ENCODE measurements at regions not wholly inside any gene's neighbourhood (a gene's known extent, or its start where the extent isn't known, plus 50 kb on each side); places are given as distances from the start of the nearest gene placed in this dataset.

- Histone ChIP-seq H3K4me1 (ENCODE audit: insufficient read depth, low read length) (no peaks in the 10 kb centered on the region), H3K36me3 (ENCODE audit: insufficient read depth, low read length) (no peaks in the 10 kb centered on the region), H3K27ac (ENCODE audit: low read depth, low read length) (no peak overlapping the region), H3K9ac (ENCODE audit: low read depth, low read length) (no peak overlapping the region), H3K9me3 (ENCODE audit: insufficient read depth, low read depth, low read length) (no peaks in the 10 kb centered on the region), H3K27me3 (ENCODE audit: insufficient read depth, low read length) (no peaks in the 10 kb centered on the region), H3K4me3 (ENCODE audit: low read length) (no peak overlapping the region)
- 97% methylated on average over 3 of the region's 3 CpGs for WGBS
Measured at GRCh38 chr16:80055831-80056230, 455.3 kb upstream of the MAF start.

GRCh38 chr16:80054647-80055046, 454.1 kb upstream of the MAF start:
- no peaks in the 10 kb centered on the region for H3K36me3 ChIP-seq (ENCODE audit: insufficient read depth, low read length)
- H3K4me1 ChIP-seq (ENCODE audit: insufficient read depth, low read length) = no peaks in the 10 kb centered on the region
- H3K9ac ChIP-seq (ENCODE audit: low read depth, low read length) = no peak overlapping the region
- H3K27me3 ChIP-seq (ENCODE audit: insufficient read depth, low read length) = no peaks in the 10 kb centered on the region
- H3K9me3 ChIP-seq (ENCODE audit: insufficient read depth, low read depth, low read length) = no peaks in the 10 kb centered on the region
- H3K4me3 ChIP-seq (ENCODE audit: low read length) = no peak overlapping the region
- no peak overlapping the region for H3K27ac ChIP-seq (ENCODE audit: low read depth, low read length)
- WGBS = 95% methylated on average over 2 of the region's 2 CpGs

- H3K27me3 ChIP-seq (ENCODE audit: insufficient read depth, low read length) = no peaks in the 10 kb centered on the region
- H3K4me1 ChIP-seq (ENCODE audit: insufficient read depth, low read length) = peaks cover 2% of the 10 kb centered on the region; the same call in 1 of the 2 replicates
- 88% methylated on average over 9 of the region's 9 CpGs for WGBS
- no peak overlapping the region for H3K9ac ChIP-seq (ENCODE audit: low read depth, low read length)
- no peak overlapping the region for H3K27ac ChIP-seq (ENCODE audit: low read depth, low read length)
- H3K36me3 ChIP-seq (ENCODE audit: insufficient read depth, low read length) = no peaks in the 10 kb centered on the region
- no peak overlapping the region for H3K4me3 ChIP-seq (ENCODE audit: low read length)
- H3K9me3 ChIP-seq (ENCODE audit: insufficient read depth, low read depth, low read length) = no peaks in the 10 kb centered on the region
Measured at GRCh38 chr16:80051040-80051439, 450.5 kb upstream of the MAF start.

DNA sequence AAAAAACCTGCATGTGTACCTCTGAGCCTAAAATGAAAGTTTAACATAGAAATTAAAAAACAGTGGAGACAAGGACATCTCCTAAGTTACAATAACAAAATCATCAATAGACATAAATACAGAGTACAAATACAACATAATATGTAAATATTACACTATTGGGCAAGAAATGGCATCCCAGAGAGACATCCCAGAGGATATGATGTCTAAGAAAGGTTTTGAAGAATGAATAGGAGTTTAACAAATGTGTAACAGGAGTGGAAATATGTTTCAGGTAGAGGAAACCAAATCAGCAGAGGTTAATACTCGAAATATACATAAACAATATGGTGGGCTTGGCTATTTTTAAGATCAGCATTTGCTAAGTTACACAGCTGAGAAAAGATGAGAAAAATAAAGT, 447.7 kb upstream of the MAF start:
- Histone ChIP-seq H3K4me1 (ENCODE audit: insufficient read depth, low read length) (peaks cover 6% of the 10 kb centered on the region), H3K27ac (ENCODE audit: low read depth, low read length) (no peak overlapping the region), H3K9ac (ENCODE audit: low read depth, low read length) (no peak overlapping the region), H3K4me3 (ENCODE audit: low read length) (no peak overlapping the region), H3K27me3 (ENCODE audit: insufficient read depth, low read length) (no peaks in the 10 kb centered on the region), H3K36me3 (ENCODE audit: insufficient read depth, low read length) (no peaks in the 10 kb centered on the region), H3K9me3 (ENCODE audit: insufficient read depth, low read depth, low read length) (no peaks in the 10 kb centered on the region)
- WGBS = 100% methylated on average over 1 of the region's 1 CpG

GRCh38 chr16:80047842-80048241, 447.3 kb upstream of the MAF start:
- Histone ChIP-seq H3K27ac (ENCODE audit: low read depth, low read length) (no peak overlapping the region), H3K9ac (ENCODE audit: low read depth, low read length) (no peak overlapping the region), H3K36me3 (ENCODE audit: insufficient read depth, low read length) (no peaks in the 10 kb centered on the region), H3K27me3 (ENCODE audit: insufficient read depth, low read length) (no peaks in the 10 kb centered on the region), H3K9me3 (ENCODE audit: insufficient read depth, low read depth, low read length) (no peaks in the 10 kb centered on the region), H3K4me1 (ENCODE audit: insufficient read depth, low read length) (peaks cover 6% of the 10 kb centered on the region), H3K4me3 (ENCODE audit: low read length) (no peak overlapping the region)
- no CpG with 5 or more reads among the region's 1 CpG for WGBS

DNA sequence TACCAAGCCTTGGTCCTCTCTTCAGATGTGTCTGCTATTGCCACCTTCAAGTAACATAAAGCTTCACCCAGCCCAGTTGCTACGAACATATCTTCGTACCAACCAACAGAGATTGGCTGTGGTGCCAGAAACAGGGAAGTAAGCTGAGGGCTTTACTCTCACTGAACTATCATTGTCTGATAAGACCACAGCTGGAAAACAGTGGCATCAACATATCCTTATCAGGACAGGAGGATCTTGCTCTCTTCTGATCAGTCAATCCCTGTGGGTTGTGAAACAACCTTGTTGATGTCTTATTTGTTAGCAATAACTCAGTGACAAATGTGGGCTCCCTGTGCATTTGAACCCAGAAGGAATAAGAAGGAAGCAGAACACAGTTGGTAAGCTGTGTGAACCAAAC, 446.3 kb upstream of the MAF start:
- WGBS = 91% methylated on average over 2 of the region's 2 CpGs
- no peak overlapping the region for H3K9ac ChIP-seq (ENCODE audit: low read depth, low read length)
- no peaks in the 10 kb centered on the region for H3K27me3 ChIP-seq (ENCODE audit: insufficient read depth, low read length)
- H3K36me3 ChIP-seq (ENCODE audit: insufficient read depth, low read length) = no peaks in the 10 kb centered on the region
- H3K9me3 ChIP-seq (ENCODE audit: insufficient read depth, low read depth, low read length) = no peaks in the 10 kb centered on the region
- H3K27ac ChIP-seq (ENCODE audit: low read depth, low read length) = no peak overlapping the region
- no peak overlapping the region for H3K4me3 ChIP-seq (ENCODE audit: low read length)
- H3K4me1 ChIP-seq (ENCODE audit: insufficient read depth, low read length) = peaks cover 6% of the 10 kb centered on the region

DNA sequence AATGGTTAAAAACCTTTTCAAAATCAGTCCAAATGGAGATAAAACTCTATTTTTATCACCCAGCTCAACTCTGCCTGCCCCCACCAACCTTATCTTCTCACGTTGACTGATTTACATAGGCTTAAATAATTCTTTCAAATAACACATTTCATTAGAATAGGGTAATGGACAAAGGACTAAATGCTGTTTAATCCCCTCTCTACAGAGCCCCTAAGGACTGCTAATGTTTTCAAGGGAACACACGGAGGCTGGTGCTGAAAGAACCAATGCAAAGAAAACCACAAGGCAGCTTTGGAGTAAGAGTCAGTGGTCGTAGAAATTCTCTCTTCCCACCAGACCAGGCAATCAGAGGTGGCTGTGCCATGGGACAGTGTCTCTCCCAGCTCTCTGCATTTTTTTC, 445.7 kb upstream of the MAF start:
- Histone ChIP-seq H3K4me1 (ENCODE audit: insufficient read depth, low read length) (peaks cover 6% of the 10 kb centered on the region), H3K4me3 (ENCODE audit: low read length) (no peak overlapping the region), H3K9me3 (ENCODE audit: insufficient read depth, low read depth, low read length) (no peaks in the 10 kb centered on the region), H3K27me3 (ENCODE audit: insufficient read depth, low read length) (no peaks in the 10 kb centered on the region), H3K9ac (ENCODE audit: low read depth, low read length) (no peak overlapping the region), H3K27ac (ENCODE audit: low read depth, low read length) (no peak overlapping the region), H3K36me3 (ENCODE audit: insufficient read depth, low read length) (no peaks in the 10 kb centered on the region)
- 47% methylated on average over 3 of the region's 3 CpGs for WGBS

DNA sequence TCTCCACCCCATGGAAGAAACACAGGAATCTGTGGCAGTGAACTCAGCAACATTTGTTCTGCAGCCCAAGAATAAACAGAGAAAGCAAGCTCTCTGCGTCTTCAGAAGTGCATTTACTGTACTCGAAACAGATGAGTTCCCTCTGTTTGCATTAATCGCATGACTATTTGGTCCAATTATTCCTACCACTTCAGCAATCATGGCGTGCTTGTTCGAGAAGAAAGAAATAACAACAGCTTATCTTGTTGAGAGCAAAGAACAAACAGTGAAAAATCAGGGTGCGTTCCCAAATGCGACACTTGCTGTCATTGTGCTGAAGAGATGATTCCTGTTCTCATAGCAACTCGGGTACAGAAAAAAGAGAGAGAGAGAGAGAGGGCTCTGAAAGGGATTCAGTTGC, 445.3 kb upstream of the MAF start:
- Histone ChIP-seq H3K27ac (ENCODE audit: low read depth, low read length) (no peak overlapping the region), H3K9me3 (ENCODE audit: insufficient read depth, low read depth, low read length) (no peaks in the 10 kb centered on the region), H3K4me3 (ENCODE audit: low read length) (no peak overlapping the region), H3K9ac (ENCODE audit: low read depth, low read length) (no peak overlapping the region), H3K36me3 (ENCODE audit: insufficient read depth, low read length) (no peaks in the 10 kb centered on the region), H3K4me1 (ENCODE audit: insufficient read depth, low read length) (peaks cover 6% of the 10 kb centered on the region), H3K27me3 (ENCODE audit: insufficient read depth, low read length) (no peaks in the 10 kb centered on the region)
- 86% methylated on average over 8 of the region's 8 CpGs for WGBS

DNA sequence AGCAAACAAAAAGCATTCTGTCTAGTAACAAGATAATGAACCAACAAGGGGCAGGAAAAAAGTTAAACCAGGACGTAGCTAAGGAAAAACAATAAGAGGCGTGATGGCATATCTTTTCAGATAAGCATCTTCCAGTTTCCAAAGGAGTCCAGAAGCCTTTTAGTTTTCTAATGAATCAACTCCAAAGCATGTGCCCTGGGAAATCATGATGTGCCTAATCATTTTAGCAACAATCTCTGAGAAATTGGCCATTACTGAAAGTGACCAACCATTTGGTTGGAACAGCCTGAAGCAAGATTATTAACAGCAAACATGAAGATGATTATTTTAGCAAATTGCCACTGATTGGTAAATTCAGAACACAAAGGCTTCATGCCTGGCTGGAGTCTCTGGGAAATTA, 440.9 kb upstream of the MAF start:
- Histone ChIP-seq H3K36me3 (ENCODE audit: insufficient read depth, low read length) (no peaks in the 10 kb centered on the region), H3K27ac (ENCODE audit: low read depth, low read length) (no peak overlapping the region), H3K9me3 (ENCODE audit: insufficient read depth, low read depth, low read length) (no peaks in the 10 kb centered on the region), H3K4me3 (ENCODE audit: low read length) (no peak overlapping the region), H3K9ac (ENCODE audit: low read depth, low read length) (no peak overlapping the region), H3K27me3 (ENCODE audit: insufficient read depth, low read length) (no peaks in the 10 kb centered on the region), H3K4me1 (ENCODE audit: insufficient read depth, low read length) (peaks cover 6% of the 10 kb centered on the region)
- 93% methylated on average over 2 of the region's 2 CpGs for WGBS

GRCh38 chr16:80040814-80041213, 440.3 kb upstream of the MAF start:
- H3K27me3 ChIP-seq (ENCODE audit: insufficient read depth, low read length) = no peaks in the 10 kb centered on the region
- H3K4me3 ChIP-seq (ENCODE audit: low read length) = no peak overlapping the region
- peaks cover 2% of the 10 kb centered on the region for H3K4me1 ChIP-seq (ENCODE audit: insufficient read depth, low read length)
- H3K9ac ChIP-seq (ENCODE audit: low read depth, low read length) = no peak overlapping the region
- H3K36me3 ChIP-seq (ENCODE audit: insufficient read depth, low read length) = no peaks in the 10 kb centered on the region
- 89% methylated on average over 2 of the region's 3 CpGs for WGBS
- no peak overlapping the region for H3K27ac ChIP-seq (ENCODE audit: low read depth, low read length)
- no peaks in the 10 kb centered on the region for H3K9me3 ChIP-seq (ENCODE audit: insufficient read depth, low read depth, low read length)

DNA sequence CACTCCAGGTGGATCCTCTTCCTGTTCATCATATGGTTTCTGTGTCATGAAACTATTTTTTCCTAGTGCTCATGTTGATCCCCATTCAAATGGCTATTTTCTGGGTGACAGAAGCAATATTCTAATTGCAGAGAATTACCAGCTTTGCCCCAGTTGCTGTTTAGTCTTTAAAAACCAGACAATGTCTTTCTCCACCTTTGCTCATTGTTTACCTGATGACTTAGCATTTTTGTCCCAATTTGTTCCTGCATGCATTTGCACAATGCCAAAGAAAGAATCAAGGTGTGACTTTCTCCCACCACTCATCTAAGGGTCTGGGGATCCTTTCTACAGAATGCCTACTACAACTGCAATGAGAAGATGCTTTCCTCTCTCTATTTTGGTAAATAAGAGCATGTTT, 439.9 kb upstream of the MAF start:
- Histone ChIP-seq H3K9me3 (ENCODE audit: insufficient read depth, low read depth, low read length) (no peaks in the 10 kb centered on the region), H3K4me3 (ENCODE audit: low read length) (no peak overlapping the region), H3K27me3 (ENCODE audit: insufficient read depth, low read length) (no peaks in the 10 kb centered on the region), H3K36me3 (ENCODE audit: insufficient read depth, low read length) (no peaks in the 10 kb centered on the region), H3K4me1 (ENCODE audit: insufficient read depth, low read length) (no peaks in the 10 kb centered on the region), H3K9ac (ENCODE audit: low read depth, low read length) (no peak overlapping the region), H3K27ac (ENCODE audit: low read depth, low read length) (no peak overlapping the region)

DNA sequence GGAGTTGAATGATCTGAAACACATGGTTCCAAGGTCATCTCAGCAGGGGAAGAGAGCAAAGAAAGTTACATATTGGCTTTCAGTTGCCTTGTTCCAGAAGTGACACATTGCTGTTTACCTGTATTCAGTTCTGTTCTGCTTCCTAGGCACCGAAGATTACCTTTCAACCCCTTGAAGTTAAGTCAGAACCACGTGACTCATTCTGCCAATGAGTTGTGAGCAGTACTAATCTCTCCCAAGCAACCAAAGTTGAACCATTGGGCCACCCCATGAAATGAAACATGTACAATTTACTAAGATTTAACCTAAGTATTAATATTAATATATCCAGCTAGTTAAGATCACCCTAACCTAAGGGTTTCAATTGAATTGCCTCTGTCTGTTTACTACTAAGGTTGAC, 439.2 kb upstream of the MAF start:
- H3K9me3 ChIP-seq (ENCODE audit: insufficient read depth, low read depth, low read length) = no peaks in the 10 kb centered on the region
- H3K27me3 ChIP-seq (ENCODE audit: insufficient read depth, low read length) = no peaks in the 10 kb centered on the region
- WGBS = 96% methylated on average over 2 of the region's 2 CpGs
- H3K36me3 ChIP-seq (ENCODE audit: insufficient read depth, low read length) = no peaks in the 10 kb centered on the region
- H3K9ac ChIP-seq (ENCODE audit: low read depth, low read length) = no peak overlapping the region
- H3K4me1 ChIP-seq (ENCODE audit: insufficient read depth, low read length) = no peaks in the 10 kb centered on the region
- H3K4me3 ChIP-seq (ENCODE audit: low read length) = no peak overlapping the region
- no peak overlapping the region for H3K27ac ChIP-seq (ENCODE audit: low read depth, low read length)
